Common myeloid progenitor, CD34-positive (primary cell): ENCODE measurements at regions not wholly inside any gene's neighbourhood (a gene's known extent, or its start where the extent isn't known, plus 50 kb on each side); places are given as distances from the start of the nearest gene placed in this dataset.

Experiments used
- CTCF ChIA-PET: fragments of 350-600 bp; sonication (Branson Sonifier 250); formaldehyde crosslinking; loops from one replicate; lab custom pipeline; 2021; ENCODE audit warnings: antibody characterized with exemption; lab: Charles Lee
- POLR2A ChIA-PET: fragments of 350-600 bp; sonication (Branson Sonifier 250); formaldehyde crosslinking; loops from one replicate; lab custom pipeline; 2021; ENCODE audit warnings: antibody characterized with exemption; lab: Charles Lee
- DNase-seq, 3 donors: peaks; one replicate each; pipeline versions ENCODE4 v3.0.0 to v3.0.0-alpha.2; 2013
- H3K27ac ChIP-seq, 2 experiments: 1 replicate in 1 of 2; 2 replicates in 1 of 2; pipeline ENCODE4 v1.7.0; 2013; ENCODE audit warnings: inconsistent platforms in 2 of 2, low read length in 2 of 2, mild to moderate bottlenecking in 2 of 2, low read depth in 1 of 2, moderate library complexity in 1 of 2; ENCODE audit not compliant: severe bottlenecking in 2 of 2, insufficient read depth in 1 of 2, poor library complexity in 1 of 2
- H3K27me3 ChIP-seq, 5 experiments: replicated peaks in 2 of 5; 1 replicate in 3 of 5; 2 replicates in 2 of 5; pipeline versions ENCODE4 v1.6.1 to v1.7.0; 2013; ENCODE audit warnings: low read length in 4 of 5, mild to moderate bottlenecking in 2 of 5, moderate library complexity in 2 of 5, inconsistent platforms in 1 of 5; ENCODE audit not compliant: insufficient read depth in 5 of 5, control insufficient read depth in 4 of 5
- H3K36me3 ChIP-seq, 4 experiments: 1 replicate in 2 of 4; 2 replicates in 2 of 4; pipeline versions ENCODE4 v1.6.1 to v1.7.0; 2013; ENCODE audit warnings: low read length in 3 of 4, control low read depth in 1 of 4, mild to moderate bottlenecking in 1 of 4; ENCODE audit not compliant: control insufficient read depth in 4 of 4, insufficient read depth in 4 of 4
- H3K4me1 ChIP-seq, 4 experiments: 1 replicate in 3 of 4; 2 replicates in 1 of 4; pipeline versions ENCODE4 v1.6.1 to v1.7.1; 2013; ENCODE audit warnings: low read length in 3 of 4, mild to moderate bottlenecking in 3 of 4, control low read depth in 1 of 4, inconsistent platforms in 1 of 4, moderate library complexity in 1 of 4; ENCODE audit not compliant: control insufficient read depth in 4 of 4, insufficient read depth in 4 of 4; ENCODE audit errors: control extremely low read depth in 1 of 4
- H3K4me3 ChIP-seq, 7 experiments: 1 replicate in 4 of 7; 2 replicates in 3 of 7; pipeline versions ENCODE4 v1.5.1 to v1.7.0; 2013; ENCODE audit warnings: mild to moderate bottlenecking in 7 of 7, low read length in 6 of 7, moderate library complexity in 6 of 7, inconsistent platforms in 2 of 7, low read depth in 2 of 7, control low read depth in 1 of 7; ENCODE audit not compliant: insufficient read depth in 4 of 7, control insufficient read depth in 1 of 7; ENCODE audit errors: extremely low read depth in 1 of 7
- H3K9me3 ChIP-seq, 5 experiments: 1 replicate in 4 of 5; 2 replicates in 1 of 5; pipeline versions ENCODE4 v1.6.1 to v1.7.1; 2013; ENCODE audit warnings: low read length in 4 of 5, mild to moderate bottlenecking in 2 of 5, inconsistent platforms in 1 of 5, low read depth in 1 of 5, moderate library complexity in 1 of 5; ENCODE audit not compliant: control insufficient read depth in 4 of 5, insufficient read depth in 2 of 5; ENCODE audit errors: control extremely low read depth in 1 of 5
- WGBS: methylation state at CpG from one replicate; pipeline ENCODE4 v1.1.5; 2013; ENCODE audit not compliant: insufficient coverage; 5-methylcytosine and 5-hydroxymethylcytosine counted together

DNA sequence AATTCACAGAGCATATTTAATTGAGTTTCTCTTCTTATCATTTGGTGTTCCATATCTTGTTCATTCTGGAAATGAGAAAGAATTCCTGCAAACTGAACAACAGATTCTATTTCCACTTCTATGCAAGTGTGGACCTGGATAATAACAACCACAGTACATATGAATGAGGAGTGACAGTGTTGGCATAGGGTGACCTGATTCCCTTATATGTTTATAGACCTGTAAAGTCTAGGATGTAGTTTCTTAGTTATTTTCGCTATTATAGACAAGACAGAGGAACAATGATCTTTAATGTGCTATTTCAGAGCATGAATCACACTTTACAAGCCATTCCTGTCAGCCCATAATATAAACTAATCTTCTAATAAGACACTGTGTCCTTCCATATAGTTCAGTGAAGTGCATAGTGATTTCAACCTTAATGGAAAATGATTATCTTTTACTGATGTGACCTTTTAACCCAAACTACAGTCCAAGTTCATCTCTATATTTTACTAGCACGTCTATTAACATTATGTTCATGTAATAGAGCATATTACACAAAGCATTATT, 88.2 kb upstream of the FAM174A start:
- POLR2A ChIA-PET, result no interaction called here
- whole genome bisulfite sequencing, result no CpG with 5 or more reads among the region's 2 CpGs

DNA sequence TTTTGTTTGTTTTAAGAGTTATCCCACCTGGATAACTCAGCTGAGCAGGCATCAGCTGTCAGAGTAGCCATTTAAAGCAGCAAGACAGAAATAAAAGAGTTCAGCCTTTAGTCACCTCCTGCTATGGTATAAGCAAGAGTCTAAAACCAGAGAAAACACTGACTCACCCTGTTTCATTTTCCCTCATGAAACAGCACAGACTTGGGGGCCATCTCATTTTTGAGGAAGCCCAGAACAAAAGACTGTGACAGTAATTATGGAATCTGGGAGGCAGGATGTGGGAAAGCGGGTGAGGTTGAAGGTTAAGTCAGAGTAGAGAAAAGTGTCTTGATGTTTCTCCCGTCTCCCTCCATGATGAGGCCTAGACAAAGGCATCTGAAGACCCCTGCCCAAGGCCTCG, 90.2 kb upstream of the FAM174A start:
- DNase-seq, result no peak
- H3K27me3 ChIP-seq, result no peaks in the 10 kb centered on the region
- no peak overlapping the region for H3K27ac ChIP-seq
- H3K9me3 ChIP-seq, result no peaks in the 10 kb centered on the region
- POLR2A ChIA-PET, result no interaction called here
- no peak overlapping the region for H3K4me3 ChIP-seq
- CTCF ChIA-PET, result no interaction called here
- no peaks in the 10 kb centered on the region for H3K36me3 ChIP-seq
- no peaks in the 10 kb centered on the region for H3K4me1 ChIP-seq
- 97% methylated on average over 3 of the region's 3 CpGs for WGBS

More for the DNA sequence above, 88.2 kb upstream of the FAM174A start:
- H3K27ac ChIP-seq, result no peak overlapping the region
- H3K36me3 ChIP-seq, result no peaks in the 10 kb centered on the region
- H3K4me3 ChIP-seq, result no peak overlapping the region
- DNase-seq, result no peak
- peaks cover 0 to 1% (median 0%) of the 10 kb centered on the region in 5 experiments for H3K9me3 ChIP-seq
- CTCF ChIA-PET, result no interaction called here
- H3K27me3 ChIP-seq, result no peaks in the 10 kb centered on the region
- no peaks in the 10 kb centered on the region for H3K4me1 ChIP-seq

DNA sequence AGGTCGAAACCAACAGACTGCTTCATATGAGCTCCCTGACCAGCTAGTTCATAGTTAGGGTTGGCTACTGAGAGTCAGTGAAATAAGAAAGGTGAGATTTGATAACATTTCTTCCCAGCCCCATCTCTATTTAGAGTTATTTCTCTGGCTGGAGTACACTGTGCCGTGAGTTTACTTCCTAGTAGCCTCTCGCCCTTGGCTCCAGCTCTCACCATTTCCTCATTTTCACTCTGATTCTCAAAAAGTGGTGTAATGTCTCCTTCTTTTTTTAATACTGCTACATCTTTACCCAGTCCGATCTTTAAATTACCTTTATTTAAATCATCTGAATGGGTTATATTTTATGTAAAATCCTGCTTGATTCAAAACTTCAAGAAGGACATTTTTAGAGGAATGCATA, 100.4 kb upstream of the FAM174A start:
- WGBS, result 76% methylated on average over 2 of the region's 4 CpGs
- no peaks in the 10 kb centered on the region for H3K4me1 ChIP-seq
- H3K27me3 ChIP-seq, result no peaks in the 10 kb centered on the region
- DNase-seq, result no peak
- ChIA-PET POLR2A (no interaction called here), CTCF (no interaction called here)
- H3K27ac ChIP-seq, result no peak overlapping the region
- H3K4me3 ChIP-seq, result no peak overlapping the region
- H3K36me3 ChIP-seq, result no peaks in the 10 kb centered on the region
- H3K9me3 ChIP-seq, result no peaks in the 10 kb centered on the region

DNA sequence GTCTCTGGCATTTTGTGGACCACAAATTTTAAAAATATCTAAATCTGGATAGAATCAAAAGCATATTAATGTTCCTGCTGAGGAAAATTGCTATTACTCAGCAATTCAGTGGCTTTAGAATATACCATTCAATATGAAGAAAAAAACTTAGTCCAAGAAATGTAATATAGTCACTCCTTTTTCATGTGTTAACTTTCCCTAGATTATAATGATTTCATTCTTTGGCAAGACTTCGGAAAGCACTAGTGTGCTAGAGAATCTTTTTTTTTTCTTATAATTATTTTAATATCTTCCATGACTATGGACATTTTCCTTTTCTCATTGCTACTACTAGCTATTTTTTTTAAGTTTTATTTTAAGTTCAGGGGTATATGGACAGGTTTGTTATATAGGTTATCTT, 102.4 kb upstream of the FAM174A start:
- no CpG with 5 or more reads among the region's 1 CpG for WGBS
- Histone ChIP-seq H3K9me3 (no peaks in the 10 kb centered on the region), H3K27ac (no peak overlapping the region), H3K27me3 (no peaks in the 10 kb centered on the region), H3K36me3 (no peaks in the 10 kb centered on the region), H3K4me1 (no peaks in the 10 kb centered on the region), H3K4me3 (no peak overlapping the region)
- no peak for DNase-seq
- ChIA-PET POLR2A (no interaction called here), CTCF (interaction anchor here (1.8 kb wide), 1 partner anchor 13 kb away, joined by 5 read pairs; no protein-coding TSS in a partner anchor)

DNA sequence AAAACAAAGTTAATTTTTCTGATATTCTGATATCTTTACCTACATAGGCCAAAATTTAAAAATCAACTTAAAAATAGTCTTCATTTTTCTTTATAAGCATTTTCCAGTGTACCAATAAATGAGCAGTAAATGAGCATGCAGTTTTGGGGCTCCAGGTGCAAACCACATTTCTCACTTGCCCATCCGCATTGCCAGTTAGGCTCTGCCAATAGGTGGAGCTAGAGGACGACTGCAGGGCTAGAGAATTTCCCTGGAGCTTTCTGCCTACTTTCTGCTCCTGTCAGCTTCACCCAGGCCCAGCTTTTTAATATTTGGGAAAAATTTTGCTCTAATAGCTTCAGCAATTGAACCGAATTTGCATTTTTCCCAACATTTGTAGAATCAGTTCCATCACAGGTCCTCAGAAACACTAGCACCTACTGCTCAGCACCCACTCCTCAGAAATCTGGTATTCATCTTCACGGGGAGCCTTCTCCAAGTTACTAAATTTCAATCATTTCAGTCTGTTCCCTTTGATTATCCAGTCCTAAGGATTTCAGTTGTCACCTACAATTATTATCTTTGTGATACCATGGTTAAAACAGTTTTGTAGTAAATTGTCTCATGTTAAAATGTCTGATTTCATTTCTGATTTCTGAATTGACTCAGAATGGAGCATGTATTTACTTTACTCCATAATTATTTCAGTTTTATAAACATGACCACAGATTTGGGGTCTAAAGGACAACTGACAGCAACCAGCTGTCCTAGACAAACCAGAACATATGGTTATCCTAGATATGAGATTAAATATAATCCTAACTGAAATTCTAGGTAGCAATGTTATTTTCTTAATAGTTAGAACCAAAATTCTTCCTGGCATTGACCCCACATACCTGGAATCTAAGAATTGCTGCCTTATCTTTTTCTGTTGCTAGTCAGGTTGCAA, 104.6 kb upstream of the FAM174A start:
- ChIA-PET POLR2A (no interaction called here), CTCF (interaction anchor here (0.9 to 1.5 kb wide), 3 partner anchors 168 to 959 kb away, joined by 3 to 5 read pairs (median 3); no protein-coding TSS in a partner anchor)
- Histone ChIP-seq H3K36me3 (no peaks in the 10 kb centered on the region), H3K4me1 (no peaks in the 10 kb centered on the region), H3K27ac (no peak overlapping the region), H3K9me3 (peaks cover 0 to under 1% (median 0%) of the 10 kb centered on the region in 5 experiments), H3K4me3 (no peak overlapping the region), H3K27me3 (no peaks in the 10 kb centered on the region)
- 29% methylated on average over 4 of the region's 4 CpGs for WGBS
- peak; percentile 28 to 55 (median 42) for DNase-seq

DNA sequence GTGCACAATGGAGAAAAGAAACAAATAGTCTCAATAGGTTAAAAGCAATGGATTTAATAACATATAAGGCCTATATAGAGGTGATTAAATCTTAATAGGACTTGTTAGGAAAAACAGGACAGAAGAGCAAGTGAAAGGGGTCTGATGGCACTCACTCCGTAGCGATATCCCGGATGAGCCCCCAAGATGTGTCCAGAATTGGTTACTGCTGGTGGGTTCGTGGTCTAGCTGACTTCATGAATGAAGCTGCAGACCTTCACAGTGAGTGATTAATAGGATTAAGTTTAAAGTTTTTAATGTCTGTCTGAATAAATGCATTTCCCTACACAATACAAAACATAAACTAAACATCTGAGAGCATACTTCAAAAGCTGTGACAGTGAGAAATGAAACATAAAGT, 110.4 kb upstream of the FAM174A start:
- Histone ChIP-seq H3K4me1 (no peaks in the 10 kb centered on the region), H3K36me3 (no peaks in the 10 kb centered on the region), H3K27ac (no peak overlapping the region), H3K27me3 (no peaks in the 10 kb centered on the region), H3K4me3 (no peak overlapping the region), H3K9me3 (peaks cover 0 to 14% (median 5%) of the 10 kb centered on the region in 5 experiments)
- ChIA-PET CTCF (no interaction called here), POLR2A (no interaction called here)
- DNase-seq, result no peak
- 100% methylated on average over 4 of the region's 4 CpGs for WGBS

DNA sequence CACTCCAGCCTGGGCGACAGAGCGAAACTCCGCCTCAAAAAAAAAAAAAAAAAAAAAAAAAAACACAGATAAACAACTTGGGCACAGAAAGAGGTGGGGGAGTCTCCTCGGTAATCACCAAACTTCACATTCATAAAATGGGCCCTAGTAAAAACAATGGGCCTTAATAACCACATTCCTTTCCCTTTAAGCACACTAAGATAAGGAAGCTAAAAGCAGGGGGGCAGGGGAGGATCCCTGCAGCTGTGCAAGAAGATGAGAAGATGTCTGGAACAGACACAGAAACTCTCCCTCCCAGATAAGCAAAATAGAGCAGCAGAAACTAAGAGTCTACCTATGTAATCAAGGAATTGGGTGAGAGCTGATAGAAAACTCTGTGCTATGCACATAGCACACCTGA, 111.2 kb upstream of the FAM174A start:
- no CpG with 5 or more reads among the region's 4 CpGs for WGBS
- Histone ChIP-seq H3K4me3 (no peak overlapping the region), H3K36me3 (no peaks in the 10 kb centered on the region), H3K9me3 (peaks cover 0 to 14% (median 5%) of the 10 kb centered on the region in 5 experiments), H3K27ac (no peak overlapping the region), H3K27me3 (no peaks in the 10 kb centered on the region), H3K4me1 (no peaks in the 10 kb centered on the region)
- POLR2A ChIA-PET, result no interaction called here
- CTCF ChIA-PET, result interaction anchor here (1.1 kb wide), 1 partner anchor 971 kb away, joined by 3 read pairs; no protein-coding TSS in a partner anchor
- peak in 1 of 3 donors; percentile 22 for DNase-seq
